ENCODE measurements at regions not wholly inside any gene's neighbourhood (a gene's known extent, or its start where the extent isn't known, plus 50 kb on each side); places are given as distances from the start of the nearest gene placed in this dataset.

- Histone ChIP-seq H3K4me3 (ENCODE audit: low read depth in 1 of 2, low read length in 2 of 2) (no peak overlapping the region), H3K4me1 (ENCODE audit: insufficient read depth, low read length) (no peaks in the 10 kb centered on the region), H3K9me3 (ENCODE audit: low read length) (no peaks in the 10 kb centered on the region), H3K27ac (ENCODE audit: low read depth, low read length) (no peak overlapping the region), H3K36me3 (ENCODE audit: insufficient read depth, low read length) (no peaks in the 10 kb centered on the region), H3K9ac (ENCODE audit: low read length) (no peak overlapping the region), H3K27me3 (ENCODE audit: control insufficient read depth in 1 of 2, insufficient read depth in 2 of 2, low read length in 2 of 2) (no peaks in the 10 kb centered on the region)
These were observed 401.4 kb downstream of the TMEM161B start for GRCh38 chr5:87867281-87867680.

GRCh38 chr5:87853541-87853940, 415.1 kb downstream of the TMEM161B start:
- no peak overlapping the region for H3K4me3 ChIP-seq (ENCODE audit: low read depth in 1 of 2, low read length in 2 of 2)
- H3K27ac ChIP-seq (ENCODE audit: low read depth, low read length): no peak overlapping the region
- no peaks in the 10 kb centered on the region for H3K27me3 ChIP-seq (ENCODE audit: control insufficient read depth in 1 of 2, insufficient read depth in 2 of 2, low read length in 2 of 2)
- no peak overlapping the region for H3K9ac ChIP-seq (ENCODE audit: low read length)
- no peaks in the 10 kb centered on the region for H3K4me1 ChIP-seq (ENCODE audit: insufficient read depth, low read length)
- H3K36me3 ChIP-seq (ENCODE audit: insufficient read depth, low read length): no peaks in the 10 kb centered on the region
- no peaks in the 10 kb centered on the region for H3K9me3 ChIP-seq (ENCODE audit: low read length)

GRCh38 chr5:87851603-87852002, 417.0 kb downstream of the TMEM161B start:
- Histone ChIP-seq H3K4me3 (ENCODE audit: low read depth in 1 of 2, low read length in 2 of 2) (no peak overlapping the region), H3K36me3 (ENCODE audit: insufficient read depth, low read length) (no peaks in the 10 kb centered on the region), H3K4me1 (ENCODE audit: insufficient read depth, low read length) (no peaks in the 10 kb centered on the region), H3K9me3 (ENCODE audit: low read length) (no peaks in the 10 kb centered on the region), H3K27me3 (ENCODE audit: control insufficient read depth in 1 of 2, insufficient read depth in 2 of 2, low read length in 2 of 2) (no peaks in the 10 kb centered on the region), H3K9ac (ENCODE audit: low read length) (no peak overlapping the region), H3K27ac (ENCODE audit: low read depth, low read length) (no peak overlapping the region)

GRCh38 chr5:87850843-87851242, 417.8 kb downstream of the TMEM161B start:
- H3K36me3 ChIP-seq (ENCODE audit: insufficient read depth, low read length): no peaks in the 10 kb centered on the region
- H3K27ac ChIP-seq (ENCODE audit: low read depth, low read length): no peak overlapping the region
- no peak overlapping the region for H3K4me3 ChIP-seq (ENCODE audit: low read depth in 1 of 2, low read length in 2 of 2)
- H3K4me1 ChIP-seq (ENCODE audit: insufficient read depth, low read length): no peaks in the 10 kb centered on the region
- no peaks in the 10 kb centered on the region for H3K27me3 ChIP-seq (ENCODE audit: control insufficient read depth in 1 of 2, insufficient read depth in 2 of 2, low read length in 2 of 2)
- H3K9me3 ChIP-seq (ENCODE audit: low read length): no peaks in the 10 kb centered on the region
- H3K9ac ChIP-seq (ENCODE audit: low read length): no peak overlapping the region

GRCh38 chr5:87845734-87846133, 422.9 kb downstream of the TMEM161B start:
- H3K27me3 ChIP-seq (ENCODE audit: control insufficient read depth in 1 of 2, insufficient read depth in 2 of 2, low read length in 2 of 2): no peaks in the 10 kb centered on the region
- no peak overlapping the region for H3K9ac ChIP-seq (ENCODE audit: low read length)
- no peak overlapping the region for H3K4me3 ChIP-seq (ENCODE audit: low read depth in 1 of 2, low read length in 2 of 2)
- no peaks in the 10 kb centered on the region for H3K9me3 ChIP-seq (ENCODE audit: low read length)
- no peak overlapping the region for H3K27ac ChIP-seq (ENCODE audit: low read depth, low read length)
- H3K4me1 ChIP-seq (ENCODE audit: insufficient read depth, low read length): no peaks in the 10 kb centered on the region
- H3K36me3 ChIP-seq (ENCODE audit: insufficient read depth, low read length): no peaks in the 10 kb centered on the region

- H3K27ac ChIP-seq (ENCODE audit: low read depth, low read length): no peak overlapping the region
- no peak overlapping the region for H3K4me3 ChIP-seq (ENCODE audit: low read depth in 1 of 2, low read length in 2 of 2)
- no peaks in the 10 kb centered on the region for H3K4me1 ChIP-seq (ENCODE audit: insufficient read depth, low read length)
- no peaks in the 10 kb centered on the region for H3K36me3 ChIP-seq (ENCODE audit: insufficient read depth, low read length)
- no peak overlapping the region for H3K9ac ChIP-seq (ENCODE audit: low read length)
- H3K9me3 ChIP-seq (ENCODE audit: low read length): peaks cover 3% of the 10 kb centered on the region
- H3K27me3 ChIP-seq (ENCODE audit: control insufficient read depth in 1 of 2, insufficient read depth in 2 of 2, low read length in 2 of 2): no peaks in the 10 kb centered on the region
These were observed 423.8 kb downstream of the TMEM161B start for GRCh38 chr5:87844866-87845265.

GRCh38 chr5:87844449-87844848, 424.2 kb downstream of the TMEM161B start:
- no peak overlapping the region for H3K4me3 ChIP-seq (ENCODE audit: low read depth in 1 of 2, low read length in 2 of 2)

GRCh38 chr5:87836696-87837095, 424.0 kb upstream of the CCNH start:
- no peaks in the 10 kb centered on the region for H3K4me1 ChIP-seq (ENCODE audit: insufficient read depth, low read length)
- no peak overlapping the region for H3K27ac ChIP-seq (ENCODE audit: low read depth, low read length)
- H3K9ac ChIP-seq (ENCODE audit: low read length): no peak overlapping the region
- no peaks in the 10 kb centered on the region for H3K36me3 ChIP-seq (ENCODE audit: insufficient read depth, low read length)
- peaks cover 3% of the 10 kb centered on the region for H3K9me3 ChIP-seq (ENCODE audit: low read length)
- H3K4me3 ChIP-seq (ENCODE audit: low read depth in 1 of 2, low read length in 2 of 2): no peak overlapping the region
- H3K27me3 ChIP-seq (ENCODE audit: control insufficient read depth in 1 of 2, insufficient read depth in 2 of 2, low read length in 2 of 2): no peaks in the 10 kb centered on the region

More at GRCh38 chr5:87844449-87844848, 424.2 kb downstream of the TMEM161B start:
- peaks cover 3% of the 10 kb centered on the region for H3K9me3 ChIP-seq (ENCODE audit: low read length)
- H3K36me3 ChIP-seq (ENCODE audit: insufficient read depth, low read length): no peaks in the 10 kb centered on the region
- no peak overlapping the region for H3K27ac ChIP-seq (ENCODE audit: low read depth, low read length)
- H3K4me1 ChIP-seq (ENCODE audit: insufficient read depth, low read length): no peaks in the 10 kb centered on the region
- H3K9ac ChIP-seq (ENCODE audit: low read length): no peak overlapping the region
- H3K27me3 ChIP-seq (ENCODE audit: control insufficient read depth in 1 of 2, insufficient read depth in 2 of 2, low read length in 2 of 2): no peaks in the 10 kb centered on the region

- no peak overlapping the region for H3K27ac ChIP-seq (ENCODE audit: low read depth, low read length)
- H3K4me1 ChIP-seq (ENCODE audit: insufficient read depth, low read length): no peaks in the 10 kb centered on the region
- no peak overlapping the region for H3K9ac ChIP-seq (ENCODE audit: low read length)
- H3K9me3 ChIP-seq (ENCODE audit: low read length): no peaks in the 10 kb centered on the region
- H3K36me3 ChIP-seq (ENCODE audit: insufficient read depth, low read length): no peaks in the 10 kb centered on the region
- H3K27me3 ChIP-seq (ENCODE audit: control insufficient read depth in 1 of 2, insufficient read depth in 2 of 2, low read length in 2 of 2): no peaks in the 10 kb centered on the region
- no peak overlapping the region for H3K4me3 ChIP-seq (ENCODE audit: low read depth in 1 of 2, low read length in 2 of 2)
These were observed 418.8 kb upstream of the CCNH start for GRCh38 chr5:87831499-87831898.

- H3K9ac ChIP-seq (ENCODE audit: low read length): no peak overlapping the region
- H3K4me1 ChIP-seq (ENCODE audit: insufficient read depth, low read length): no peaks in the 10 kb centered on the region
- H3K27me3 ChIP-seq (ENCODE audit: control insufficient read depth in 1 of 2, insufficient read depth in 2 of 2, low read length in 2 of 2): no peaks in the 10 kb centered on the region
- H3K4me3 ChIP-seq (ENCODE audit: low read depth in 1 of 2, low read length in 2 of 2): no peak overlapping the region
- H3K36me3 ChIP-seq (ENCODE audit: insufficient read depth, low read length): no peaks in the 10 kb centered on the region
- no peaks in the 10 kb centered on the region for H3K9me3 ChIP-seq (ENCODE audit: low read length)
- H3K27ac ChIP-seq (ENCODE audit: low read depth, low read length): no peak overlapping the region
These were observed 416.5 kb upstream of the CCNH start for GRCh38 chr5:87829217-87829551.

GRCh38 chr5:87828545-87829216, 416.0 kb upstream of the CCNH start:
- no peaks in the 10 kb centered on the region for H3K27me3 ChIP-seq (ENCODE audit: control insufficient read depth in 1 of 2, insufficient read depth in 2 of 2, low read length in 2 of 2)
- no peak overlapping the region for H3K4me3 ChIP-seq (ENCODE audit: low read depth in 1 of 2, low read length in 2 of 2)
- no peaks in the 10 kb centered on the region for H3K4me1 ChIP-seq (ENCODE audit: insufficient read depth, low read length)
- no peaks in the 10 kb centered on the region for H3K36me3 ChIP-seq (ENCODE audit: insufficient read depth, low read length)
- H3K9me3 ChIP-seq (ENCODE audit: low read length): no peaks in the 10 kb centered on the region
- no peak overlapping the region for H3K27ac ChIP-seq (ENCODE audit: low read depth, low read length)
- H3K9ac ChIP-seq (ENCODE audit: low read length): no peak overlapping the region

- H3K9me3 ChIP-seq (ENCODE audit: low read length): no peaks in the 10 kb centered on the region
- H3K4me3 ChIP-seq (ENCODE audit: low read depth in 1 of 2, low read length in 2 of 2): no peak overlapping the region
- H3K27ac ChIP-seq (ENCODE audit: low read depth, low read length): no peak overlapping the region
- H3K27me3 ChIP-seq (ENCODE audit: control insufficient read depth in 1 of 2, insufficient read depth in 2 of 2, low read length in 2 of 2): no peaks in the 10 kb centered on the region
- no peaks in the 10 kb centered on the region for H3K36me3 ChIP-seq (ENCODE audit: insufficient read depth, low read length)
- H3K4me1 ChIP-seq (ENCODE audit: insufficient read depth, low read length): no peaks in the 10 kb centered on the region
- no peak overlapping the region for H3K9ac ChIP-seq (ENCODE audit: low read length)
These were observed 414.8 kb upstream of the CCNH start for GRCh38 chr5:87827539-87827938.
